COLO829 (cell line): ENCODE measurements at regions not wholly inside any gene's neighbourhood (a gene's known extent, or its start where the extent isn't known, plus 50 kb on each side); places are given as distances from the start of the nearest gene placed in this dataset.
"Not testable (repeated sequence)": the region's sequence is repeated elsewhere in the genome, so short reads cannot be mapped to it uniquely, and the experiment has no call there.

Experiments used
- DNase-seq: peaks from one replicate; pipeline ENCODE4 v3.0.0; 2012; ENCODE audit warnings: low spot score

DNA sequence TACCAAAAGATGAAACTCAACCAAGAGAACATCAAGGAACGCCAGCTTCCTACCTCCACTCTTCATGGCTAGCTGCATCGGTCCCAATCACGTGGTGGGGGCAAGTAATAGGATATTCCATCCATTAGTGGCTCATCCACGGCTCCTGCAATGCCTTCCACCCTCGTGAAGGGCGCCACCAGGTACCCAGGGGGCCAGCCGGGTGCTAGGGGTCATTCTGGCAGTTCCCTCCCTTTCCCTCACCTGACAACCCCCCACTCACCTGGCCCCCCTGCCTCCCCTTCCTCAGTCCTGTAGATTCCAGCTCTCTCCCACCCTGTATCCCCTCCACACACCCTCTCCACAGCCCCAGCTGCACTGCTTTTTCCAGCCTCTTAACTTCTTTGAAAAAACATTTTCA lies 161.9 kb downstream of the URI1 start:
- no peak for DNase-seq

- no peak for DNase-seq
These were observed 163.3 kb downstream of the URI1 start for GRCh38 chr19:30105316-30105715.

GRCh38 chr19:30105727-30106126 lies 163.7 kb downstream of the URI1 start:
- DNase-seq: no peak

DNA sequence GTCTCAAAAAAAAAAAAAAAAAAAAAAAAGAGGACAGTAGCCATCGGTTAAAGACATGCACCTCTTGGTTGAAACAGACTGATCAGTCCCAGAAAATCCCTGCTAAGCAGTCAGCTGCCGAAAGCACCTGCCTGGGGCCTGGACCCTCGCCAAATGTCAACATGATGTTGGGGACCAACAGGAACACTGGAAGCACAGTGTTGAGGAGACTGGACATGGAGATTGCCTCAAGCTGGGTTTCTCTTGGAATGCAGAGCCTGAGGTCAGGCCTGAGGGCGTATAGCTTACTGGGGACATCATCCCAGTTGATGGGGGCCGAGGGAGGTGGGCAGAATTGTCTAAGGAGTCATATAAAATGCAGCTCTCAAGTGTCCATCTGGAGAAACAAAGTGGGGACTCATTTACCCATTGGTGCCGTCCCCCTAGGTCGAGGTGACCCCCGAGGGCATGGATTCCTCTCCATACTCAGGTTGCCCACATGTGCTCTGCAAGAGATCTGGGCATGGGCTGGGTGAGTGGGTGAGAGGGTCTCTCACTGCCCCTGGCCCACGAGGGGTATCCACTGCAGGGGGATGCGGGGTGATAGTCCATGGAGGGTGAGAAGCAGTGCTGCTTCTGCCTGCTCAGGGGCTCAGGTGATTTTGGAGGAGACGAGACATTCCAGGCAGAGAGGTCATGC lies 164.5 kb downstream of the URI1 start:
- DNase-seq: no peak

GRCh38 chr19:30107251-30107650 lies 165.2 kb downstream of the URI1 start:
- no peak for DNase-seq

DNA sequence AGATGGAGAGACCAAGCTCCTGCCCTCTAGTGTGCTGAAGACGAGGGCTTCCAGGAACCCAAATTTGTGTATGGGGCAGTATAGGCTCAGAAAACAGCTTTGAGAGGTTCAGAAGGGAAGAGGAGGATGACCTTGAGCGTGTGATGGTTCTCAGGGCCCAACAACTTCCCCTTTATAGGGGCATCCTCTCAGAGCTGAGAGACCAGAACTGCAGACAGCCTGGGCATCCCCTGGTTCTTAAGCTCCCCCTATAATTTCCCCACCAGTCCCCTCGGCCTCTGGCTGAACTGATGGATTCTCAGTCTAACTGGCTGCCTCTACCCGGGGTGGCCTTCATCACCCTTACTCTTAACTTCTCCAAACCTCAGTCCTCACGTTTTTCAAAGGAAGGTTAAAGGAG lies 167.5 kb downstream of the URI1 start:
- DNase-seq: no peak

DNA sequence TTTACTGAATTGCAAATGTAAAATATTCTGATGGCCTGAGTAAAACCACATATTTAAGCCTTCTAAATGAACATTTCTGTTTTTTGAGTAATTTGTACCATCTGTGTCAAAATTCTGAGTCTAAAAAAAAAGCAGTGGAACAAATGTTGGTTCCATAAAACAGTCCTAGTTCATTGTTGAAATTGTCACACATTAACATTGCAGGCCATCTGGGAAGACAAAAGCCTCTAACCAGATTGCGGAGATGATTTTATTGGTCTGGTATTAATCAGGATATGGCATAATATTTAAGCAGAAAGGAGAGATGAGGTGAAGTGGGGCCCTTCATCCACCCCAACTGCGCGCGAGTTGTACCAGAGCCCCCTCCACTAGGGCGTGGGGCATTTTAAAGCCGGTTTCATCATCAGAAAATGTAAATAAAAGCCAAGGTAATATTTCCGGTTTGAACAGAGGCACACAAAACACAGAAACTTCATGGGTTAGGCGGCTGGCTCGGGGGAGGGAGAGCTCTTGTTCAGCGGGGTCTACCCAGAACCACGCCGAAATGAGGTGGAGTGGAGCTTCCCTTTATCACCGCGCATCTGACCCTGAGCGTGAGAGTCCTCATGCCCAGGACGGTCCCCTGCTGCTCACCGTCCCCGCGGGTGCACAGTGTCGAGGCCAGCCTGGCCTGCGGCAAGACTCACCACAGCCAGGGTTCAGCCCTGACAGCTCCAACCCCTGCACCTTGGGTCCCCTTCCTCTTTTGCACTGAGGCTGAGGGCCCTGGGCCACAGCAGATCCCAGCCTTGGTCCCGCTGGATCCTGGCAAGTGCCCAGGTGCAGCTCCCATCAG lies 169.2 kb downstream of the URI1 start:
- no peak for DNase-seq

DNA sequence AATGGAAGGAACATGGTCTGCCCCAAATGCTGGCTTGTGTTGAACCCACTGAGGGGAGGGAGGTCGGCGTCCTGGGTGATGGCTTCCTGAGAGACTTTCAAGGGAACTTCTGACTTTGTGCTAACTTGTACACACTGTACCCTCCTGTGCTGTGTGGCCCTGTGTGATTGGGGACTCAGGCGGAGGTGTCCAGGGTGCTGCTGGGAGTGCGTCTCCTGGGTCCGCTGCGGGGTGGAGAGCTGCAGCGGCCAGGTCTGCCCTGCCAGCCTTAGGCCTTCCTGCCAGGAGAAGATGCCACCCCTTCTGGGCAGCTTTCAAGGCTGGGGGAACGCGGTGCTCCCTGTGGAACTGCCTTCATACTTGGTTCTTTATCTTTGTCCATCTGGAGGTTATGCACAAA lies 170.1 kb downstream of the URI1 start:
- no peak for DNase-seq

- DNase-seq: no peak
These were observed 170.6 kb downstream of the URI1 start for GRCh38 chr19:30112666-30113065.

GRCh38 chr19:30113186-30113585 lies 171.1 kb downstream of the URI1 start:
- no peak for DNase-seq

DNA sequence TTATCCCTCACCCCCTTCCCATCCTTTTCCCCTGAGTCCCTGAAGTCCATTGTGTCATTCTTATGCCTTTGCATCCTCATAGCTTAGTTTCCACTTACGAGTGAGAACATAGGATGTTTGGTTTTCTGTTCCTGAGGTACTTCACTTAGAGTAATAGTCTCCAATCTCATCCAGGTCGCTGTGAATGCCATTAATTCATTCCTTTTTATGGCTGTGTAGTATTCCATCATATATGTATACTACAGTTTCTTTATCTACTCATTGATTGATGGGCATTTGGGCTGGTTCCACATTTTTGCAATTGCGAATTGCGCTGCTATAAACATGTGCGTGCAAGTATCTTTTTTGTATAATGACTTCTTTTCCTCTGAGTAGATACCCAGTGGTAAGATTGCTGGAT lies 172.1 kb downstream of the URI1 start:
- DNase-seq: not testable (repeated sequence)

DNA sequence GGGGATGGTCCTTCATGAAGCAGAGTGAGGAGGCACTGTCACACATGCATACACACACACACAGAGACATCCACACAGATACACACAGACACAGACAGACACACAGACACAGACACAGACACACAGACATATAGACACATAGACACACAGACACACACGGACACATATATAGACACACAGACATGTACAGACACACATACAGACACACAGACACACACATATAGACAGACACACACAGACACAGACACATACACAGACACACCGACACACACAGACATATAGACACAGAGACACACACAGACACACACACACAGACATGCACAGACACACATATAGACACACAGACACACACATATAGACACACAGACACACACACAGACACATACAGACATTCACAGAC lies 173.9 kb downstream of the URI1 start:
- DNase-seq: no peak

GRCh38 chr19:30116530-30116929 lies 174.5 kb downstream of the URI1 start:
- no peak for DNase-seq

GRCh38 chr19:30116984-30117555 lies 175.0 kb downstream of the URI1 start:
- DNase-seq: no peak

DNA sequence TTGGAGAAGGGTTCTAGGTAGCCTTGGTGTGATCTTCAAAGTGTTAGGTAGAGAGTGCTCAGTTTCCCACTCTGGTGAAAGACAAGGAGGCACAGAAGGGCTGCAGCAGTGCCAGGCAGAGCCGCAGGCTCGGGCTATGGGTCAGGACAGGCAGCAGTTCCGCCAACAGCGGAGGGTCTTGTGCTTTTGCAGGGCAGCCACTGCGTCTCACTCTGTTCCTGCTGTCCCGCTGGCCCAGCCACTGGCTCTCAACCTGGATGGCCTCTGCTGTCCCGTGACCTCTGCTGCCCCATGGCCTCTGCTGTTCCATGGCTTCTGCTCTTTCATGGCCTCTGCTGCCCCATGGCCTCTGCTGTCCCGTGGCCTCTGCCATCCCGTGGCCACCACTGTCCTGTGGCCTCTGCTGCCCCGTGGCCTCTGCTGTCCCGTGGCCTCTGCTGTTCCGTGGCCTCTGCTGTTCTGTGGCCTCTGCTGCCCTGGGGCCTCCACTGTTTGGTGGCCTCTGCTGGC lies 175.7 kb downstream of the URI1 start:
- no peak for DNase-seq

- no peak for DNase-seq
These were observed 176.2 kb downstream of the URI1 start for GRCh38 chr19:30118221-30118620.

DNA sequence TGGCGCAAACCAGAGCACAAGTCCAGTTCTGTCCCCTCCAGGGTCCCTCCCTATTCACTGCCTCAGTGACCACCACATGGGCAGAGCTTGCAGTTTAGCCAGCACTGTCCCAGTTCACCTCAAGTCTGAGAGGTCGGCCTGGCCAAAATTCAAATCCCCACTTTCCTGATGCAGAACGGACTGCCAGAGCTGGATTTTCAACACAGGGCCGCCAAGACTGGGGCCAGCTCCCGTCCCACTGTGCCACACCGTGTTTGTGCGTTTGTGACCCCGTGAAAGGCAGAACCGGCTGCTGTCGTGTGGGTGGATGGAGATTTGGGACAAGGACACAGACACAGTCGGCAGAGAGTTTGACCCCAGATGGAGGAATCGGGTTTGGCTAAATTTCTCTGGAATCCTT lies 176.7 kb downstream of the URI1 start:
- DNase-seq: no peak

- no peak for DNase-seq
These were observed 177.3 kb downstream of the URI1 start for GRCh38 chr19:30119180-30119908.

DNA sequence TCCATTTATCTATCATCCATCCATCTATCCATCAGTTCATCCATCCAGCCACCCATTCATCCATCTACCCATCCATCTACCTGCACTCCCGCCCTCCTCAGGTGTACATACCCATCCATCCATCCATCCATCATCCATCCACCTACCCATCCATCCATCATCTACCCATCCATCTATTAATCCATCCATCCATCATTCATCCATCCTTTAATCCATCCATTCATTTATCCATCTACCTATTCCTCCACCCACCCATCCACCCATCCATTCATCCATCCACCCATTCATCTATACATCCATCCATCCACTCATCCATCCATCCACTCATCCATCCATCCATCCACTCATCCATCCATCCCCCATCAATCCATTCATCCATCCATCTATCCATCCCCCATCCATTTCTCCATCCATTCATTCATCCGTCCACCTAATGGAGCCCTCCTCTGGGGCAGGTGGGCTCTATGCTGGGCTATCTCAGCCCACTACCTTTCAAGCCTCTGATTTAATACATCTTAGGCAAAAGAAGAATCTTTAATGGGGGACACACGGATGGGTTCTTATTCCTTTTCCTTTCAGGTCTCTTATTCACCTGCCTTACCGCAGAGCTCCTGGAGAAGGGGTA lies 178.9 kb downstream of the URI1 start:
- no peak for DNase-seq

GRCh38 chr19:30122431-30122830 lies 180.4 kb downstream of the URI1 start:
- DNase-seq: no peak

DNA sequence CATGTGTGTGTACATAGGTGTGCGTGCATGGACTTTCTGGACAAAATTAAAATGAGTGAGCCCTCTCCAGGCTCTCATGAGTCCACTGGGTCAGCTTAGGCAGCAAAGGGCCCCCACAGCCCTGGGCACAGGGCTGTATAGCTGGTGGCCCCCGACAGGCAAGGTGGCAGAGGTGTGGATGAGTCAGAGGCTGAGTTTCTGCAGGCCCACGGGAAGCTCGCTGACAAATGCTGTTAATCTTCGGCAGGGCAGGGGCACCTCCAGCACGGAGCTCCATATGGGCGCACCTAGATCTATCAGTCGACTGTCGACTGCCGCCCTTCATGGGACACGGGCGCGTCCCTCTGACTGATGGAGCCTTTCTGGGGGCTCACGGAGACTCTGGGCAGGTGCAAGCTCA lies 181.1 kb downstream of the URI1 start:
- no peak for DNase-seq

DNA sequence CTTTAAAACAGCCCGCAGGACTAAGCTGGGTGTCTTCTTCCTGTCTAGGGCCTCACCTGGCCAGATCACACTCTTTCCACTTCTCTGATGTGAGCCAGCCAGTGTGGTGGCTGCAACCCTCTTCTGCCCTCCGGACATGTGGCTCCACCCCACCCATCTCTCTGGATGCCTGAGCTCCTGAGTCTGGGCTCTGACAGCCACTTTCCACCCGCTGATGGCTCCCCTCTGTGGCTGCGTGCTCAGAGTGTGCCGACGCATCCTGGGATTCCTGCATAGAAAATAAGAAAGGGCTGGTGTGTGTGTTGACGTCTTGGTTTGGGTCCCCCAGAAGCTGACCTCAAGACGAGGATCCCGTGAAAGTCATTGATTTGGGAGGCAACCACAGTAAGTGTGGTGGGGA lies 181.6 kb downstream of the URI1 start:
- DNase-seq: no peak
